H1 (cell line): ENCODE measurements at regions not wholly inside any gene's neighbourhood (a gene's known extent, or its start where the extent isn't known, plus 50 kb on each side); places are given as distances from the start of the nearest gene placed in this dataset.

ENCODE experiments used
- CTCF ChIA-PET: fragments of 300-600 bp; sonication (Branson Sonifier 250); formaldehyde crosslinking; loops from one replicate; lab custom pipeline; 2021; ENCODE audit not compliant: partially characterized antibody; lab: Charles Lee
- POLR2A ChIA-PET: fragments of 300-600 bp; sonication (Branson Sonifier 250); formaldehyde crosslinking; loops from one replicate; lab custom pipeline; 2021; ENCODE audit warnings: inconsistent platforms; ENCODE audit not compliant: partially characterized antibody; lab: Charles Lee
- DNase-seq, 2 experiments: peaks; one replicate each; pipeline versions ENCODE4 v3.0.0 to v3.0.0-alpha.2; 2010 to 2022; ENCODE audit warnings: low spot score in 2 of 2, low read depth in 1 of 2, mixed read lengths in 1 of 2
- FAIRE-seq: peaks from 2 replicates; lab custom pipeline; 2011; peaks lifted over from hg19 to GRCh38; lab: Jason Lieb, UNC
- H2AFZ ChIP-seq: 2 replicates; pipeline ENCODE4 v1.8.1; 2012; ENCODE audit warnings: low read length, inconsistent platforms
- H2AK5ac ChIP-seq: 2 replicates; pipeline ENCODE4 v1.6.1; 2013; ENCODE audit warnings: low read depth, low read length
- H2BK120ac ChIP-seq: replicated peaks from 2 replicates; pipeline ENCODE3; 2013; ENCODE audit warnings: low read depth, low read length, inconsistent platforms
- H2BK12ac ChIP-seq: 2 replicates; pipeline ENCODE4 v1.6.1; 2013; ENCODE audit warnings: low read depth, low read length
- H2BK15ac ChIP-seq: 2 replicates; pipeline ENCODE4 v1.6.1; 2013; ENCODE audit warnings: low read length
- H2BK20ac ChIP-seq: 2 replicates; pipeline ENCODE4 v1.6.1; 2013; ENCODE audit warnings: low read length
- H2BK5ac ChIP-seq: 2 replicates; pipeline ENCODE4 v1.6.1; 2013; ENCODE audit warnings: low read depth, low read length
- H3K14ac ChIP-seq: 2 replicates; pipeline ENCODE4 v1.6.1; 2013; ENCODE audit warnings: inconsistent platforms; ENCODE audit not compliant: insufficient read length
- H3K18ac ChIP-seq: 2 replicates; pipeline ENCODE4 v1.6.1; 2013; ENCODE audit warnings: low read length; ENCODE audit errors: extremely low read depth
- H3K23ac ChIP-seq: 2 replicates; pipeline ENCODE4 v1.6.1; 2013; ENCODE audit warnings: inconsistent platforms; ENCODE audit not compliant: insufficient read length
- H3K23me2 ChIP-seq: 2 replicates; pipeline ENCODE4 v1.6.1; 2013; ENCODE audit warnings: low read depth, low read length
- H3K27ac ChIP-seq: 2 replicates; pipeline ENCODE4 v1.6.1; 2011; ENCODE audit warnings: low read depth, low read length, inconsistent platforms
- H3K27me3 ChIP-seq, 4 experiments: replicated peaks in 1 of 4; 1 replicate in 1 of 4; 2 replicates in 3 of 4; pipeline versions ENCODE4 v1.6.1 to v1.8.1; 2011 to 2013; ENCODE audit warnings: low read length in 3 of 4, mild to moderate bottlenecking in 3 of 4, inconsistent platforms in 2 of 4, mixed read lengths in 2 of 4, moderate library complexity in 1 of 4; ENCODE audit not compliant: control insufficient read depth in 3 of 4, insufficient read depth in 3 of 4; ENCODE audit errors: extremely low read depth in 1 of 4
- H3K36me3 ChIP-seq, 4 experiments: 2 replicates each; pipeline versions ENCODE4 v1.6.1 to v1.8.1; 2011 to 2013; ENCODE audit warnings: mild to moderate bottlenecking in 4 of 4, low read length in 3 of 4, moderate library complexity in 2 of 4, control low read depth in 1 of 4, inconsistent platforms in 1 of 4; ENCODE audit not compliant: insufficient read depth in 4 of 4, control insufficient read depth in 2 of 4
- H3K4ac ChIP-seq: replicated peaks from 2 replicates; pipeline ENCODE3; 2013; ENCODE audit warnings: low read length, low read depth, mixed read lengths, inconsistent platforms; ENCODE audit not compliant: insufficient read length
- H3K4me1 ChIP-seq, 4 experiments: replicated peaks in 1 of 4; 1 replicate in 1 of 4; 2 replicates in 3 of 4; pipeline versions ENCODE4 v1.6.1 to v1.8.1; 2011 to 2013; ENCODE audit warnings: low read length in 3 of 4, inconsistent platforms in 2 of 4, mixed read lengths in 1 of 4; ENCODE audit not compliant: insufficient read depth in 4 of 4, control insufficient read depth in 3 of 4
- H3K4me2 ChIP-seq, 2 experiments: 2 replicates each; pipeline versions ENCODE4 v1.6.1 to v1.8.1; 2011 to 2013; ENCODE audit warnings: low read depth in 2 of 2, low read length in 2 of 2, control low read depth in 1 of 2, inconsistent platforms in 1 of 2, mild to moderate bottlenecking in 1 of 2; ENCODE audit not compliant: insufficient read depth in 1 of 2
- H3K4me3 ChIP-seq, 4 experiments: fragments of 200-600, 300-600 bp in 1 of 4; sonication (generic), shearing (Covaris generic), sonication (Bioruptor Twin) in 1 of 4; 2 replicates each; pipeline versions ENCODE4 v1.5.1 to v1.8.1; 2011 to 2016; ENCODE audit warnings: low read length in 4 of 4, low read depth in 3 of 4, control low read depth in 2 of 4, inconsistent platforms in 2 of 4, mild to moderate bottlenecking in 2 of 4, mixed read lengths in 1 of 4, moderate library complexity in 1 of 4; ENCODE audit not compliant: insufficient read depth in 2 of 4; ENCODE audit errors: extremely low read depth in 1 of 4
- H3K56ac ChIP-seq: replicated peaks from 2 replicates; pipeline ENCODE3; 2013; ENCODE audit warnings: low read depth, mild to moderate bottlenecking, mixed read lengths, low read length, inconsistent platforms; ENCODE audit not compliant: insufficient read length
- H3K79me1 ChIP-seq: 2 replicates; pipeline ENCODE4 v1.6.1; 2013; ENCODE audit warnings: low read depth, low read length, control low read depth
- H3K79me2 ChIP-seq, 2 experiments: 2 replicates each; pipeline versions ENCODE4 v1.6.1 to v1.8.1; 2012 to 2013; ENCODE audit warnings: low read length in 2 of 2, mild to moderate bottlenecking in 2 of 2, inconsistent platforms in 1 of 2; ENCODE audit not compliant: insufficient read depth in 2 of 2, control insufficient read depth in 1 of 2
- H3K9ac ChIP-seq, 4 experiments: replicated peaks in 1 of 4; 1 replicate in 1 of 4; 2 replicates in 3 of 4; pipeline versions ENCODE4 v1.6.1 to v1.8.1; 2011 to 2013; ENCODE audit warnings: low read depth in 3 of 4, low read length in 3 of 4, control low read depth in 2 of 4, mild to moderate bottlenecking in 2 of 4, moderate library complexity in 2 of 4, inconsistent platforms in 1 of 4; ENCODE audit errors: extremely low read depth in 1 of 4
- H3K9me3 ChIP-seq, 2 experiments: 2 replicates each; pipeline versions ENCODE4 v1.6.1 to v1.8.1; 2012 to 2013; ENCODE audit warnings: mild to moderate bottlenecking in 2 of 2, moderate library complexity in 2 of 2, control low read depth in 1 of 2, inconsistent platforms in 1 of 2, low read depth in 1 of 2, low read length in 1 of 2, mixed read lengths in 1 of 2; ENCODE audit not compliant: insufficient read depth in 2 of 2
- H4K20me1 ChIP-seq, 2 experiments: replicated peaks in 1 of 2; 2 replicates each; pipeline versions ENCODE3 to v1.8.1; 2011 to 2013; ENCODE audit warnings: inconsistent platforms in 2 of 2, low read length in 2 of 2, mild to moderate bottlenecking in 1 of 2; ENCODE audit not compliant: insufficient read depth in 2 of 2, control insufficient read depth in 1 of 2
- H4K5ac ChIP-seq: 2 replicates; pipeline ENCODE4 v1.6.1; 2013; ENCODE audit warnings: low read length, low read depth, mixed read lengths, inconsistent platforms; ENCODE audit not compliant: insufficient read length
- H4K8ac ChIP-seq: 2 replicates; pipeline ENCODE4 v1.8.0; 2013; ENCODE audit warnings: mild to moderate bottlenecking, moderate library complexity, low read length, inconsistent platforms; ENCODE audit not compliant: insufficient read depth; ENCODE audit errors: extremely low read depth
- H4K91ac ChIP-seq: replicated peaks from 2 replicates; pipeline ENCODE3; 2013; ENCODE audit warnings: low read length, mixed read lengths, inconsistent platforms; ENCODE audit not compliant: insufficient read length
- CTCF ChIP-seq, 3 experiments: IDR thresholded peaks; 1 replicate in 2 of 3; 2 replicates in 1 of 3; pipeline versions ENCODE4 v1.5.1 to v1.6.1; 2011; ENCODE audit warnings: low read length in 3 of 3, mild to moderate bottlenecking in 3 of 3, inconsistent platforms in 2 of 3, low read depth in 1 of 3, moderate library complexity in 1 of 3; ENCODE audit not compliant: insufficient read depth in 1 of 3; ENCODE audit errors: control extremely low read depth in 1 of 3
- EGR1 ChIP-seq: IDR thresholded peaks from 2 replicates; pipeline ENCODE4 v1.6.1; 2011; ENCODE audit warnings: low read depth, low read length, borderline replicate concordance
- RXRA ChIP-seq: IDR thresholded peaks from 2 replicates; pipeline ENCODE4 v1.6.1; 2011; ENCODE audit warnings: low read depth, mild to moderate bottlenecking, low read length, moderate library complexity; ENCODE audit not compliant: insufficient read depth
- TCF12 ChIP-seq: IDR thresholded peaks from 2 replicates; pipeline ENCODE4 v1.6.1; 2011; ENCODE audit warnings: low read depth, mild to moderate bottlenecking, low read length
- whole genome bisulfite sequencing, 2 experiments: shearing (Covaris generic) in 1 of 2; methylation state at CpG; one replicate each; pipeline versions ENCODE4 v1.1.6 to v1.1.7; 2013 to 2015; ENCODE audit warnings: low lambda C conversion rate in 2 of 2, mixed read lengths in 2 of 2, inconsistent platforms in 1 of 2, low coverage in 1 of 2, missing lambda C conversion rate in 1 of 2; ENCODE audit not compliant: insufficient replicate concordance in 2 of 2, insufficient coverage in 1 of 2, insufficient read length in 1 of 2; ENCODE audit errors: extremely low coverage in 1 of 2, missing lambda C conversion rate in 1 of 2; 5-methylcytosine and 5-hydroxymethylcytosine counted together

DNA sequence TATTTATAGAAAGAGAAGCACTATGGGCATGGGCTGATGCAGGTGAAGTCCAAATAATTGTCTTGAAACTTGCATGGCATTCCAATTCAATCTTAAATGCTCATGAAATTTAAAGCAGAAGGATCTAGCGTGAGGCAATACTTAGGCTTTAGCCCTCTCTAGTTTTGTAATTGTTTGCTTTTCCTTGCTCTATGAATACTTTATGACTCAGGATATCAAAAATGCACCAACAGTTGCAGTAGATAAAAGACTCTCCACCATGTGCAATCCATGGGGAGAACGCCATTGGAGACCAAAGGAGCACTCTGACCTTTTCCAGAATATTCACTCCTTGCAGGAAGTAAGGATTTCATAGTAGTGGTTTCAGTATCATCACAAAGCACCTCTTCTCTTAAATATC, 436.4 kb downstream of the LRRIQ3 start:
- H3K14ac ChIP-seq = no peak overlapping the region
- H3K18ac ChIP-seq = no peak overlapping the region
- no peak overlapping the region for H3K56ac ChIP-seq
- no peak overlapping the region for H3K4ac ChIP-seq
- no peaks in the 10 kb centered on the region for H3K4me1 ChIP-seq
- no peaks in the 10 kb centered on the region for H3K36me3 ChIP-seq
- H4K91ac ChIP-seq = no peak overlapping the region
- no peak overlapping the region for H2BK120ac ChIP-seq
- H3K27me3 ChIP-seq = no peaks in the 10 kb centered on the region
- FAIRE-seq (no peak), DNase-seq (no peak)
- H3K23ac ChIP-seq = no peak overlapping the region
- no peaks in the 10 kb centered on the region for H3K79me2 ChIP-seq
- H3K4me2 ChIP-seq = no peak overlapping the region
- no peak overlapping the region for H4K8ac ChIP-seq
- POLR2A ChIA-PET = no interaction called here
- H2BK15ac ChIP-seq = no peak overlapping the region
- no peak overlapping the region for H2AFZ ChIP-seq
- H2BK5ac ChIP-seq = no peak overlapping the region
- no peak overlapping the region for H2BK20ac ChIP-seq
- CTCF ChIA-PET = no interaction called here
- H2AK5ac ChIP-seq = no peak overlapping the region
- H3K27ac ChIP-seq = no peak overlapping the region
- H3K9ac ChIP-seq = no peak overlapping the region
- H4K20me1 ChIP-seq = no peaks in the 10 kb centered on the region
- 98% methylated on average over 2 of the region's 2 CpGs; no CpG with 5 or more reads in 1 of the 2 experiments for WGBS, 2 experiments
- H4K5ac ChIP-seq = no peak overlapping the region
- no peaks in the 10 kb centered on the region for H3K79me1 ChIP-seq
- no peak overlapping the region for H2BK12ac ChIP-seq
- H3K23me2 ChIP-seq = no peaks in the 10 kb centered on the region
- H3K9me3 ChIP-seq = no peaks in the 10 kb centered on the region
- H3K4me3 ChIP-seq = no peak overlapping the region
- TF ChIP-seq RXRA (no peak), EGR1 (no peak), TCF12 (no peak), CTCF (IDR thresholded peaks at IDR 0.05; ENCODE audit: control extremely low read depth in 1 of 3, insufficient read depth in 1 of 3, low read depth in 1 of 3, low read length in 3 of 3) (no peak)
